ENCODE measurements at regions not wholly inside any gene's neighbourhood (a gene's known extent, or its start where the extent isn't known, plus 50 kb on each side); places are given as distances from the start of the nearest gene placed in this dataset.

DNA sequence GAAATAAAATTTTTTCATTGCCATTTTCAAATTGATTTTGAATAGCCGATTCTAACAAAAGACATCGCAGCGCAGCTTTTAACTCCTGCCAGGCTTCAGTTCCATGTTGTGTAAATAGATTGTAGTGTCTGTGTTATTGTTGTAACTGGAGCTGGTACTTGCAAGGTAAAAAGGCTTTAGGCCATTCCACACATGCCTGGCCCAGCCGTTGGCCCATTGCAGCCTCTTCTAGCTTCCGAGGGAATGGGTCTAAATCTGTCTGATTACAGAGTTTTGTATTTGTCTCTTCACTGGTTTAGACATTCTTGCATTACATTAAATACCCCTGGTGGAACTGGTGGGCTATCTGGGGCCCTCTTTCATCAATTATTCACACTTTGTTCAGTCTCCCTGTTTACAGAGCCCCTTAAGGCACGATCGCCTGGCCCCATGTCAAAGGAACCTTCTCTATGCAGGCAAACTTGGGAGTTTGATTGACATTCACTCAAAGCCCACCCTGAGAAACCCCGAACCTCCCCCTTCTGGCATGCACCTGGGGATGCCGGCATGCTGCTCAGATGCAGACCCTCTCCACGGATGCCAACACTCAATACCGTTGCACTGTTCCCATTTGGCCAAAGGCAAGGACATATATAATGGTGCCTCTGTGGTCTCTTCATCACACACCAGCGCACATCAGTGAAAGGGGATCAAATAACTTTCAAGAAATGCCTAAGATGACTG lies 281.7 kb upstream of the IRX2 start:
- TF ChIP-seq, protein P1, sequence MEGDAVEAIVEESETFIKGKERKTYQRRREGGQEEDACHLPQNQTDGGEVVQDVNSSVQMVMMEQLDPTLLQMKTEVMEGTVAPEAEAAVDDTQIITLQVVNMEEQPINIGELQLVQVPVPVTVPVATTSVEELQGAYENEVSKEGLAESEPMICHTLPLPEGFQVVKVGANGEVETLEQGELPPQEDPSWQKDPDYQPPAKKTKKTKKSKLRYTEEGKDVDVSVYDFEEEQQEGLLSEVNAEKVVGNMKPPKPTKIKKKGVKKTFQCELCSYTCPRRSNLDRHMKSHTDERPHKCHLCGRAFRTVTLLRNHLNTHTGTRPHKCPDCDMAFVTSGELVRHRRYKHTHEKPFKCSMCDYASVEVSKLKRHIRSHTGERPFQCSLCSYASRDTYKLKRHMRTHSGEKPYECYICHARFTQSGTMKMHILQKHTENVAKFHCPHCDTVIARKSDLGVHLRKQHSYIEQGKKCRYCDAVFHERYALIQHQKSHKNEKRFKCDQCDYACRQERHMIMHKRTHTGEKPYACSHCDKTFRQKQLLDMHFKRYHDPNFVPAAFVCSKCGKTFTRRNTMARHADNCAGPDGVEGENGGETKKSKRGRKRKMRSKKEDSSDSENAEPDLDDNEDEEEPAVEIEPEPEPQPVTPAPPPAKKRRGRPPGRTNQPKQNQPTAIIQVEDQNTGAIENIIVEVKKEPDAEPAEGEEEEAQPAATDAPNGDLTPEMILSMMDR (IDR thresholded peaks at IDR 0.05) = no peak
- TF ChIP-seq POLR2A (IDR thresholded peaks at IDR 0.05) = no peak

Data from body of pancreas (tissue), 4 donors.